ENCODE measurements at regions not wholly inside any gene's neighbourhood (a gene's known extent, or its start where the extent isn't known, plus 50 kb on each side); places are given as distances from the start of the nearest gene placed in this dataset.
A peak's percentile ranks its signal among the peaks of the same experiment; 100 is the strongest.

DNA sequence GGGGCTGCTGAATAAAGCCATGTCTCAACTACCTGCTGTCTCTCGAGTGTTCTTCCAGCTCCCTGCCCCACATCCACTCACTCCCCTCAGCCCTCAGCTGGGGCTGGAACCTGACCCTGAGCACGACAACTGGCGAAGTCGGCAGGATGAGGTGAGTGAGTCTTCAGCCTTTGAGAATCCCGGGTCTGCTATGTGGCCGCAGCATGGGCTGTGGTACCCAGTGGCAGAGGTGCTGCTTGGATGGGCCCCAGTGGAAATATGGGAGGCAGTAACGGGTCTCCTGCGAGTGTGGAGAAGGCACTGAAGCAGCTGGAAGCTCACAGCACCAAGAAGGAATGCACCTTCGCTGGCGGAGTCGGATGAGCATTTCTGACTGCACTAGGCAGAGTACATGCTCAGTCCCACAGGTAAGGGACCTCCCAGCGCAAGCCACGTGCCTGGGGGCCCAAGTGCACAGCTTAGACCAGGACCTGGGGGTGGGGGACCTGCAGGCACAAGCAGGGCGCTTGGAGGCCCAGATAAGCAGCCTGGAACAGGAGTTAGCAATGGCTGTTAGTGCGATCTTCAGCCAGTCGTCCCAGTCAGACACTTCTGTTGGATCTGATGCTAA is 95.5 kb upstream of the TMPO start:
- Mint-ChIP-seq H3K27me3 (ENCODE audit: low read depth) (no peaks in the 10 kb centered on the region), H3K36me3 (ENCODE audit: low read depth) (no peaks in the 10 kb centered on the region), H3K27ac (ENCODE audit: unreplicated experiment) (peak overlapping the region; percentile 37), H3K4me3 (ENCODE audit: unreplicated experiment) (no peak overlapping the region), H3K9me3 (ENCODE audit: low read depth) (no peaks in the 10 kb centered on the region), H3K4me1 (ENCODE audit: low read depth) (peaks cover 56% of the 10 kb centered on the region)
- no peak for DNase-seq (ENCODE audit: low spot score)
- TF ChIP-seq, protein P1, sequence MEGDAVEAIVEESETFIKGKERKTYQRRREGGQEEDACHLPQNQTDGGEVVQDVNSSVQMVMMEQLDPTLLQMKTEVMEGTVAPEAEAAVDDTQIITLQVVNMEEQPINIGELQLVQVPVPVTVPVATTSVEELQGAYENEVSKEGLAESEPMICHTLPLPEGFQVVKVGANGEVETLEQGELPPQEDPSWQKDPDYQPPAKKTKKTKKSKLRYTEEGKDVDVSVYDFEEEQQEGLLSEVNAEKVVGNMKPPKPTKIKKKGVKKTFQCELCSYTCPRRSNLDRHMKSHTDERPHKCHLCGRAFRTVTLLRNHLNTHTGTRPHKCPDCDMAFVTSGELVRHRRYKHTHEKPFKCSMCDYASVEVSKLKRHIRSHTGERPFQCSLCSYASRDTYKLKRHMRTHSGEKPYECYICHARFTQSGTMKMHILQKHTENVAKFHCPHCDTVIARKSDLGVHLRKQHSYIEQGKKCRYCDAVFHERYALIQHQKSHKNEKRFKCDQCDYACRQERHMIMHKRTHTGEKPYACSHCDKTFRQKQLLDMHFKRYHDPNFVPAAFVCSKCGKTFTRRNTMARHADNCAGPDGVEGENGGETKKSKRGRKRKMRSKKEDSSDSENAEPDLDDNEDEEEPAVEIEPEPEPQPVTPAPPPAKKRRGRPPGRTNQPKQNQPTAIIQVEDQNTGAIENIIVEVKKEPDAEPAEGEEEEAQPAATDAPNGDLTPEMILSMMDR (IDR thresholded peaks at IDR 0.05): no peak

- Mint-ChIP-seq H3K36me3 (ENCODE audit: low read depth) (no peaks in the 10 kb centered on the region), H3K27ac (ENCODE audit: unreplicated experiment) (peak overlapping the region; percentile 37), H3K9me3 (ENCODE audit: low read depth) (no peaks in the 10 kb centered on the region), H3K4me3 (ENCODE audit: unreplicated experiment) (no peak overlapping the region), H3K27me3 (ENCODE audit: low read depth) (no peaks in the 10 kb centered on the region), H3K4me1 (ENCODE audit: low read depth) (peaks cover 60% of the 10 kb centered on the region)
- DNase-seq (ENCODE audit: low spot score): no peak
- TF ChIP-seq, protein P1 (IDR thresholded peaks at IDR 0.05): no peak
Observed at GRCh38 chr12:98420461-98420860, 94.9 kb upstream of the TMPO start.

- no peak for DNase-seq (ENCODE audit: low spot score)
- TF ChIP-seq, protein P1 (IDR thresholded peaks at IDR 0.05): no peak
- peaks cover 60% of the 10 kb centered on the region for H3K4me1 Mint-ChIP-seq (ENCODE audit: low read depth)
- H3K27ac Mint-ChIP-seq (ENCODE audit: unreplicated experiment): no peak overlapping the region
- H3K27me3 Mint-ChIP-seq (ENCODE audit: low read depth): no peaks in the 10 kb centered on the region
- no peaks in the 10 kb centered on the region for H3K36me3 Mint-ChIP-seq (ENCODE audit: low read depth)
- H3K4me3 Mint-ChIP-seq (ENCODE audit: unreplicated experiment): no peak overlapping the region
- no peaks in the 10 kb centered on the region for H3K9me3 Mint-ChIP-seq (ENCODE audit: low read depth)
Observed at GRCh38 chr12:98421316-98421715, 94.1 kb upstream of the TMPO start.

DNA sequence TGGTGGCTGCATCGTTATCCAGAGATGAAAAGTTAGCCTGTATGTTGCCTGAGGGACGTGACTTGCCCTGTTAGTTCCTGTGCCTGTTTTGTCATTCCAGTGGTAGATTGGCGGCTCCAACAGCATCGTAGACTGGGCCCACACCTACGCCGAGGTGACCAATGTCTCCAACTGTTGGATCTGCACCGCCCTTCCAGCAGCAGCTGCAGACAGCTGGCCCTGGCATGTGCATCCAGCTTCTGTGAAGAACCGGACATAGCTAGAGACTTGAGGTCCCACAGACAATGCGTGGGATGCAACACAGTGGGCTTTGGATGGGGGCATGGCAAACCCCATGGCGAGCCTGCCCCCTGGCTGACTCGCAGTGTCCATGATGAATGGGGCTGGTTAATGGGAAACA is 93.0 kb upstream of the TMPO start:
- Mint-ChIP-seq H3K27me3 (ENCODE audit: low read depth) (no peaks in the 10 kb centered on the region), H3K36me3 (ENCODE audit: low read depth) (no peaks in the 10 kb centered on the region)

DNA sequence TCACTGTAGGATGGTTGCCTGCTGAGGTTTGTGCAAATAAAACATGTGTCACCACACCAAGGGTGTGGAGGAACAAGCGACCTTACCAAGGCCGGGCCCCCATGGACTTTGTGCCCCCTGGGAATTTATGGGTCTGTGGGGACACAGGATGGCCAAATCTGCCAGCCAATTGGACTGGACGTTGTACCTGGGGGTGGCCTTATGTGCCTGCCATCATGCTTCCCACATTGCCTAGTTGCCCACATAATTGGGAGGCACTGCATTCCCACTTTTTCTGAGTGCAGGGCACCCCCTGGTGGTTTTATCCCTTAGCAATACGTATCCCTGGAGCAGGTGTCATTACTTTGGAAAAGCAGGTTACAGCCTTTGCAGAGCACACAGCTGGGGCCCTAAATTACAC is 92.6 kb upstream of the TMPO start:
- H3K27ac Mint-ChIP-seq (ENCODE audit: unreplicated experiment): no peak overlapping the region
- H3K4me3 Mint-ChIP-seq (ENCODE audit: unreplicated experiment): no peak overlapping the region
- no peaks in the 10 kb centered on the region for H3K36me3 Mint-ChIP-seq (ENCODE audit: low read depth)
- TF ChIP-seq, protein P1 (IDR thresholded peaks at IDR 0.05): peak; percentile 41
- H3K27me3 Mint-ChIP-seq (ENCODE audit: low read depth): no peaks in the 10 kb centered on the region
- H3K4me1 Mint-ChIP-seq (ENCODE audit: low read depth): peaks cover 50% of the 10 kb centered on the region
- DNase-seq (ENCODE audit: low spot score): no peak
- no peaks in the 10 kb centered on the region for H3K9me3 Mint-ChIP-seq (ENCODE audit: low read depth)

More for the DNA sequence above, 93.0 kb upstream of the TMPO start:
- Mint-ChIP-seq H3K9me3 (ENCODE audit: low read depth) (no peaks in the 10 kb centered on the region), H3K27ac (ENCODE audit: unreplicated experiment) (no peak overlapping the region), H3K4me1 (ENCODE audit: low read depth) (peaks cover 55% of the 10 kb centered on the region), H3K4me3 (ENCODE audit: unreplicated experiment) (no peak overlapping the region)
- TF ChIP-seq, protein P1 (IDR thresholded peaks at IDR 0.05): no peak
- no peak for DNase-seq (ENCODE audit: low spot score)
